ENCODE measurements at regions not wholly inside any gene's neighbourhood (a gene's known extent, or its start where the extent isn't known, plus 50 kb on each side); places are given as distances from the start of the nearest gene placed in this dataset.

GRCh38 chr14:51563560-51563959 lies 88.2 kb upstream of the FRMD6 start:
- ChIA-PET CTCF (interaction anchor here (1.2 to 1.3 kb wide), 3 partner anchors 9 to 14 kb away, joined by 3 read pairs; no protein-coding TSS in a partner anchor), POLR2A (no interaction called here)
- Histone ChIP-seq H3K4me2 (ENCODE audit: insufficient read depth, low read length) (no peak overlapping the region), H2AFZ (ENCODE audit: low read depth, low read length) (no peak overlapping the region), H3K79me2 (ENCODE audit: control insufficient read depth, insufficient read depth, low read length) (no peaks in the 10 kb centered on the region), H3K36me3 (ENCODE audit: control insufficient read depth in 2 of 2, extremely low read depth in 1 of 2, insufficient read depth in 2 of 2, low read length in 2 of 2) (no peaks in the 10 kb centered on the region), H3K4me1 (ENCODE audit: control insufficient read depth, extremely low read depth, insufficient read depth, low read length) (no peaks in the 10 kb centered on the region), H3K9me1 (replicated peaks; ENCODE audit: control insufficient read depth, extremely low read depth, insufficient read depth, low read length) (no peaks in the 10 kb centered on the region), H3K4me3 (replicated peaks in 1 of 3; ENCODE audit: insufficient read depth in 1 of 3, low read depth in 1 of 3, low read length in 3 of 3) (no peak overlapping the region), H3K9ac (replicated peaks; ENCODE audit: extremely low read depth, insufficient read depth, low read length) (no peak overlapping the region), H3K9me3 (replicated peaks; ENCODE audit: control insufficient read depth, insufficient read depth, low read length) (no peaks in the 10 kb centered on the region), H3K27me3 (ENCODE audit: control insufficient read depth in 2 of 2, insufficient read depth in 2 of 2, low read length in 2 of 2) (no peaks in the 10 kb centered on the region), H4K20me1 (replicated peaks; ENCODE audit: control insufficient read depth, extremely low read depth, insufficient read depth, low read length) (no peaks in the 10 kb centered on the region), H3K27ac (ENCODE audit: insufficient read depth, low read depth, low read length) (no peak overlapping the region)
- intact Hi-C loops (cut with micrococcal nuclease) (no loop called here), dilution Hi-C loops (cut with MboI; ENCODE audit: extremely low pct_ligation_motif_present, low sequenced_read_pairs) (no loop called here)
- FAIRE-seq (no peak), DNase-seq (ENCODE audit: low read depth, low spot score) (no peak)
- TF ChIP-seq EZH2 (IDR thresholded peaks at IDR 0.05; ENCODE audit: borderline replicate concordance, low read depth, low read length, severe bottlenecking) (no peak), POLR2A (IDR thresholded peaks at IDR 0.05; ENCODE audit: low read depth, low read length) (no peak), POLR2AphosphoS5 (IDR thresholded peaks at IDR 0.05; ENCODE audit: insufficient read depth, low read depth, low read length) (no peak), FOS (IDR thresholded peaks at IDR 0.05; ENCODE audit: borderline replicate concordance, insufficient read depth, low read length) (no peak)
- TF ChIP-seq, protein P1, sequence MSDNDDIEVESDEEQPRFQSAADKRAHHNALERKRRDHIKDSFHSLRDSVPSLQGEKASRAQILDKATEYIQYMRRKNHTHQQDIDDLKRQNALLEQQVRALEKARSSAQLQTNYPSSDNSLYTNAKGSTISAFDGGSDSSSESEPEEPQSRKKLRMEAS (IDR thresholded peaks at IDR 0.05; ENCODE audit: insufficient read depth, insufficient read length) = no peak
- no TSS peak for BruUV-seq (replicated peaks)

DNA sequence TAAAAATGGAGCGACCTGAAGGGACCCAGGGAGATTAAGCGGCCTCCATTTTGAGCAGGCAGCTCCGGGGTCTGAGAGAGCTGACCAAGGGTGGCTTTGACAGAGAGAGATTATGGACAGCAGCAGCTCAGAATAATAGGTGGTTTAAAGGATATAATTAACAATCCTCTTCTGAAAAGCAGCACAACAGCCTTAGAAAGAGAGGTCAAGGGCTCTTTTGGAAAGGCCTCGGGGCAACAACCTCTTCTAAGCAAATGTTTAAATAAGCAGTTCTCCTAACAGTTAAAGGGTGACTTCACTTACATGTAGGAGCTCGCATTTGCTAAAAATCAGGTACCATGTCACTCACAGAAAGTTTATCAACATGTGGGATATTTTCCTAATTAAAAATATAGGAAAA lies 87.2 kb upstream of the FRMD6 start:
- intact Hi-C loops (cut with micrococcal nuclease) (no loop called here), dilution Hi-C loops (cut with MboI; ENCODE audit: extremely low pct_ligation_motif_present, low sequenced_read_pairs) (no loop called here)
- H3K9me1 ChIP-seq (replicated peaks; ENCODE audit: control insufficient read depth, extremely low read depth, insufficient read depth, low read length) = no peaks in the 10 kb centered on the region
- no peak overlapping the region for H3K4me2 ChIP-seq (ENCODE audit: insufficient read depth, low read length)
- H2AFZ ChIP-seq (ENCODE audit: low read depth, low read length) = no peak overlapping the region
- no peak overlapping the region for H3K4me3 ChIP-seq (replicated peaks in 1 of 3; ENCODE audit: insufficient read depth in 1 of 3, low read depth in 1 of 3, low read length in 3 of 3)
- no peak overlapping the region for H3K27ac ChIP-seq (ENCODE audit: insufficient read depth, low read depth, low read length)
- H3K36me3 ChIP-seq (ENCODE audit: control insufficient read depth in 2 of 2, extremely low read depth in 1 of 2, insufficient read depth in 2 of 2, low read length in 2 of 2) = no peaks in the 10 kb centered on the region
- no peak for FAIRE-seq
- no peaks in the 10 kb centered on the region for H3K4me1 ChIP-seq (ENCODE audit: control insufficient read depth, extremely low read depth, insufficient read depth, low read length)
- TF ChIP-seq, protein P1 (IDR thresholded peaks at IDR 0.05; ENCODE audit: insufficient read depth, insufficient read length) = no peak
- TF ChIP-seq FOS (IDR thresholded peaks at IDR 0.05; ENCODE audit: borderline replicate concordance, insufficient read depth, low read length) = no peak
- no peaks in the 10 kb centered on the region for H4K20me1 ChIP-seq (replicated peaks; ENCODE audit: control insufficient read depth, extremely low read depth, insufficient read depth, low read length)
- CTCF ChIA-PET = interaction anchor here (0.9 kb wide), 1 partner anchor 10 kb away, joined by 3 read pairs; no protein-coding TSS in a partner anchor
- no peak overlapping the region for H3K9ac ChIP-seq (replicated peaks; ENCODE audit: extremely low read depth, insufficient read depth, low read length)
- no TSS peak for BruUV-seq (replicated peaks)
- no peaks in the 10 kb centered on the region for H3K27me3 ChIP-seq (ENCODE audit: control insufficient read depth in 2 of 2, insufficient read depth in 2 of 2, low read length in 2 of 2)
- H3K9me3 ChIP-seq (replicated peaks; ENCODE audit: control insufficient read depth, insufficient read depth, low read length) = no peaks in the 10 kb centered on the region
- no peak for DNase-seq (ENCODE audit: low read depth, low spot score)
- no peaks in the 10 kb centered on the region for H3K79me2 ChIP-seq (ENCODE audit: control insufficient read depth, insufficient read depth, low read length)
- POLR2A ChIA-PET = interaction anchor here (0.6 kb wide), 1 partner anchor 1400 kb away, joined by 3 read pairs; no protein-coding TSS in a partner anchor

Data from endothelial cell of umbilical vein (primary cell).